Activated B cell treated with CpG ODN at 0.5 μM for 24 hours (primary cell): ENCODE measurements at regions not wholly inside any gene's neighbourhood (a gene's known extent, or its start where the extent isn't known, plus 50 kb on each side); places are given as distances from the start of the nearest gene placed in this dataset.

Source experiments
- ATAC-seq: fragments of 200-7000 bp; cut with Tn5 transposase; one replicate; pipeline ENCODE4 v1.10.0; 2021; ENCODE audit warnings: low read depth, mild to moderate bottlenecking, moderate library complexity
- CTCF ChIA-PET: fragments of 350-600 bp; sonication (Branson Sonifier 250); formaldehyde crosslinking; loops from one replicate; lab custom pipeline; 2021; ENCODE audit warnings: antibody characterized with exemption; lab: Charles Lee
- POLR2A ChIA-PET: fragments of 350-600 bp; sonication (Branson Sonifier 250); formaldehyde crosslinking; loops from one replicate; lab custom pipeline; 2021; ENCODE audit warnings: antibody characterized with exemption; lab: Charles Lee
- DNase-seq: peaks from one replicate; pipeline ENCODE4 v3.0.0; 2022
- H3K27ac Mint-ChIP-seq: one replicate; pipeline ENCODE4 v1.8.0; 2020; ENCODE audit warnings: mixed read lengths
- H3K27me3 Mint-ChIP-seq: one replicate; pipeline ENCODE4 v1.8.0; 2021; ENCODE audit warnings: mixed read lengths
- H3K36me3 Mint-ChIP-seq: one replicate; pipeline ENCODE4 v1.8.0; 2021; ENCODE audit warnings: low read depth, mixed read lengths
- H3K4me1 Mint-ChIP-seq: one replicate; pipeline ENCODE4 v1.8.0; 2021; ENCODE audit warnings: mixed read lengths
- H3K4me3 Mint-ChIP-seq: one replicate; pipeline ENCODE4 v1.8.0; 2020; ENCODE audit warnings: mild to moderate bottlenecking, mixed read lengths
- H3K9me3 Mint-ChIP-seq: one replicate; pipeline ENCODE4 v1.8.0; 2020; ENCODE audit warnings: mixed read lengths
- CTCF ChIP-seq: fragments of 200-600 bp; IDR thresholded peaks from one replicate; pipeline ENCODE4 v1.8.0; 2022; ENCODE audit warnings: antibody characterized with exemption, mild to moderate bottlenecking
- intact Hi-C: fragments of 100-400 bp; cut with micrococcal nuclease; formaldehyde crosslinking; loops from one replicate; pipeline ENCODE4 v1.15.1; 2024

DNA sequence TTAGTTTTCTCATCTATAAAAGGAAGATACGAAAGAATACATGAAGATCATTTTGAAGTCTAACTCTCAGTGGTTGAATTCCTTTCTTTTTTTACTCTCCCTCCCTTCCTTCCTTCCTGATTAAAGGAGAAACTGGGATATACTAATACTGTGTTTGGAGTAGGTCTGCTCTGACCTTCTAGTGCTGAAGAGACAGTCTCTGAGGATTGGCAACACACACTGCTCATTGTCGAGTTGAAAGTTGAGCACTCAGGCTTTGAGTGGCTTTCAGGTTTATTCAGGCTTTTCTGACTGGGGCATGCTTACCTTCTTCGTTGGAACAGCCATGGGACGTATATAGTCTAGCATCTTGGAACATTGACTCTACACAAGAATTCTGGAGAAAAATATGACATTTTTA, 86.9 kb upstream of the RPS23 start:
- DNase-seq (no peak), ATAC-seq (no peak)
- H3K4me1 Mint-ChIP-seq, result no peaks in the 10 kb centered on the region
- CTCF ChIA-PET, result no interaction called here
- intact Hi-C loops, result no loop called here
- H3K27ac Mint-ChIP-seq, result no peak overlapping the region
- POLR2A ChIA-PET, result no interaction called here
- H3K36me3 Mint-ChIP-seq, result no peaks in the 10 kb centered on the region
- H3K4me3 Mint-ChIP-seq, result no peak overlapping the region
- H3K27me3 Mint-ChIP-seq, result no peaks in the 10 kb centered on the region
- no peak for TF ChIP-seq CTCF
- no peaks in the 10 kb centered on the region for H3K9me3 Mint-ChIP-seq

DNA sequence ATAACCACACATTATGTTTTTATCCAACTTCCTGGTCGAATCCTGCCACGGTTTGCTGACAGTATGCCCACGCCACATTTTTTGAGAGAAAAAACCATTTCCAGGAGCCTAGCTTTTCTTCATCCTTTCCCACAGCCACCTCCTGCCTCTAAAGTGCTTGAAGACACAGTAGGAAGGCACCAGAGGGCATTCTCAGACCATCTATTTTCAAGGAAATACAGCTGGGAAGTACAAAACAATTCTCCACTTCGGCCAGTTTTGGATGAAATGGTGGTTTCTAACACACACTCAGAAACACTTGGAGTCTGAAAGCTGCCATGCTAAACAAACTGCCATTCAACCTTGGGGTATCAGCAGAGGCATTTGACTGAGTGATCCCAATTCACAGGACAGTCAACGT, 86.3 kb upstream of the RPS23 start:
- CTCF ChIA-PET, result no interaction called here

GRCh38 chr5:82363524-82363923, 85.4 kb upstream of the RPS23 start:
- DNase-seq (no peak), ATAC-seq (no peak)
- H3K4me3 Mint-ChIP-seq, result no peak overlapping the region
- no peak for TF ChIP-seq CTCF
- no peaks in the 10 kb centered on the region for H3K36me3 Mint-ChIP-seq
- no peaks in the 10 kb centered on the region for H3K4me1 Mint-ChIP-seq
- no peak overlapping the region for H3K27ac Mint-ChIP-seq
- no peaks in the 10 kb centered on the region for H3K9me3 Mint-ChIP-seq
- CTCF ChIA-PET, result no interaction called here
- intact Hi-C loops, result no loop called here
- POLR2A ChIA-PET, result no interaction called here
- H3K27me3 Mint-ChIP-seq, result no peaks in the 10 kb centered on the region

More for the DNA sequence above, 86.3 kb upstream of the RPS23 start:
- H3K36me3 Mint-ChIP-seq, result no peaks in the 10 kb centered on the region
- DNase-seq (no peak), ATAC-seq (no peak)
- no peak overlapping the region for H3K4me3 Mint-ChIP-seq
- no peaks in the 10 kb centered on the region for H3K9me3 Mint-ChIP-seq
- intact Hi-C loops, result no loop called here
- no peak overlapping the region for H3K27ac Mint-ChIP-seq
- POLR2A ChIA-PET, result no interaction called here
- H3K27me3 Mint-ChIP-seq, result no peaks in the 10 kb centered on the region
- no peaks in the 10 kb centered on the region for H3K4me1 Mint-ChIP-seq
- no peak for TF ChIP-seq CTCF

GRCh38 chr5:82362636-82363035, 84.5 kb upstream of the RPS23 start:
- H3K27me3 Mint-ChIP-seq, result no peaks in the 10 kb centered on the region
- no peaks in the 10 kb centered on the region for H3K36me3 Mint-ChIP-seq
- H3K4me3 Mint-ChIP-seq, result no peak overlapping the region
- no peaks in the 10 kb centered on the region for H3K9me3 Mint-ChIP-seq
- DNase-seq (no peak), ATAC-seq (no peak)
- H3K4me1 Mint-ChIP-seq, result no peaks in the 10 kb centered on the region
- no peak for TF ChIP-seq CTCF
- CTCF ChIA-PET, result no interaction called here
- POLR2A ChIA-PET, result no interaction called here
- no peak overlapping the region for H3K27ac Mint-ChIP-seq
- intact Hi-C loops, result no loop called here

GRCh38 chr5:82360022-82360421, 81.9 kb upstream of the RPS23 start:
- peaks cover 6% of the 10 kb centered on the region for H3K4me1 Mint-ChIP-seq
- POLR2A ChIA-PET, result no interaction called here
- H3K36me3 Mint-ChIP-seq, result no peaks in the 10 kb centered on the region

More at GRCh38 chr5:82360022-82360421, 81.9 kb upstream of the RPS23 start:
- CTCF ChIA-PET, result no interaction called here
- no peak overlapping the region for H3K4me3 Mint-ChIP-seq
- intact Hi-C loops, result no loop called here
- H3K9me3 Mint-ChIP-seq, result no peaks in the 10 kb centered on the region
- TF ChIP-seq CTCF, result no peak
- no peak for DNase-seq
- no peaks in the 10 kb centered on the region for H3K27me3 Mint-ChIP-seq
- no peak overlapping the region for H3K27ac Mint-ChIP-seq
- ATAC-seq, result no peak
